ENCODE measurements at regions not wholly inside any gene's neighbourhood (a gene's known extent, or its start where the extent isn't known, plus 50 kb on each side); places are given as distances from the start of the nearest gene placed in this dataset.

- 96 to 98% methylated on average over 1 of the region's 1 CpG for WGBS, 2 donors
- TF ChIP-seq POLR2A (IDR thresholded peaks at IDR 0.05) (no peak), EP300 (IDR thresholded peaks at IDR 0.05) (no peak), CTCF (IDR thresholded peaks at IDR 0.05) (no peak), POLR2AphosphoS5 (IDR thresholded peaks at IDR 0.05) (no peak)
- Histone ChIP-seq H3K4me1 (peaks cover 0 to 7% (median 0%) of the 10 kb centered on the region in 4 donors), H3K4me3 (no peak overlapping the region), H3K27ac (no peak overlapping the region), H3K9me3 (no peaks in the 10 kb centered on the region), H3K36me3 (no peaks in the 10 kb centered on the region), H3K27me3 (no peaks in the 10 kb centered on the region)
- intact Hi-C loops (cut with DNase I): no loop called here
- DNase-seq: no peak
These were observed 72.2 kb upstream of the HMHB1 start for GRCh38 chr5:143739746-143740145.

- Histone ChIP-seq H3K27me3 (no peaks in the 10 kb centered on the region), H3K9me3 (no peaks in the 10 kb centered on the region), H3K27ac (no peak overlapping the region), H3K36me3 (no peaks in the 10 kb centered on the region), H3K4me1 (peaks cover 0 to 9% (median 0%) of the 10 kb centered on the region in 4 donors), H3K4me3 (no peak overlapping the region)
- WGBS, 2 donors: 93 to 99% methylated on average over 2 of the region's 2 CpGs
- TF ChIP-seq POLR2A (IDR thresholded peaks at IDR 0.05): no peak
- TF ChIP-seq EP300 (IDR thresholded peaks at IDR 0.05): no peak
- no peak for TF ChIP-seq CTCF (IDR thresholded peaks at IDR 0.05)
- TF ChIP-seq POLR2AphosphoS5 (IDR thresholded peaks at IDR 0.05): no peak
- intact Hi-C loops (cut with DNase I): no loop called here
- DNase-seq: no peak
These were observed 73.3 kb upstream of the HMHB1 start for GRCh38 chr5:143738417-143739401.

GRCh38 chr5:143737062-143737461 is 74.9 kb upstream of the HMHB1 start:
- no peaks in the 10 kb centered on the region for H3K9me3 ChIP-seq
- no peaks in the 10 kb centered on the region for H3K36me3 ChIP-seq
- H3K27ac ChIP-seq: no peak overlapping the region
- H3K27me3 ChIP-seq: no peaks in the 10 kb centered on the region
- peaks cover 0 to 7% (median 3%) of the 10 kb centered on the region in 4 donors for H3K4me1 ChIP-seq
- DNase-seq: no peak
- TF ChIP-seq CTCF (IDR thresholded peaks at IDR 0.05) (no peak), POLR2A (IDR thresholded peaks at IDR 0.05) (no peak), EP300 (IDR thresholded peaks at IDR 0.05) (no peak), POLR2AphosphoS5 (IDR thresholded peaks at IDR 0.05) (no peak)
- intact Hi-C loops (cut with DNase I): no loop called here
- 54 to 60% methylated on average over 3 of the region's 3 CpGs for WGBS, 2 donors
- H3K4me3 ChIP-seq: no peak overlapping the region

- H3K36me3 ChIP-seq: no peaks in the 10 kb centered on the region
- no peaks in the 10 kb centered on the region for H3K9me3 ChIP-seq
- 85 to 92% methylated on average over 3 of the region's 3 CpGs for WGBS, 2 donors
- H3K4me1 ChIP-seq: peaks cover 0 to 7% (median 3%) of the 10 kb centered on the region in 4 donors
- H3K27ac ChIP-seq: no peak overlapping the region
- DNase-seq: no peak
- H3K27me3 ChIP-seq: no peaks in the 10 kb centered on the region
- intact Hi-C loops (cut with DNase I): no loop called here
- H3K4me3 ChIP-seq: no peak overlapping the region
- no peak for TF ChIP-seq POLR2AphosphoS5 (IDR thresholded peaks at IDR 0.05)
- TF ChIP-seq EP300 (IDR thresholded peaks at IDR 0.05): no peak
- TF ChIP-seq CTCF (IDR thresholded peaks at IDR 0.05): no peak
- TF ChIP-seq POLR2A (IDR thresholded peaks at IDR 0.05): no peak
These were observed 77.5 kb upstream of the HMHB1 start for GRCh38 chr5:143734456-143734780.

All from sigmoid colon (tissue), 6 donors.